ENCODE measurements at regions not wholly inside any gene's neighbourhood (a gene's known extent, or its start where the extent isn't known, plus 50 kb on each side); places are given as distances from the start of the nearest gene placed in this dataset.

GRCh38 chr14:84523746-84524145, 1006.2 kb upstream of the FLRT2 start:
- in situ Hi-C loops (cut with HindIII; ENCODE audit: low pct_unique_long_range_greater_than_20kb, low sequenced_read_pairs) (no loop called here), intact Hi-C loops (cut with micrococcal nuclease; ENCODE audit: unreplicated experiment) (no loop called here)
- Histone ChIP-seq H3K27me3 (ENCODE audit: control insufficient read depth, insufficient read depth, low read length) (no peaks in the 10 kb centered on the region), H3K27ac (ENCODE audit: low read length) (no peak overlapping the region), H3K9me3 (ENCODE audit: control insufficient read depth, insufficient read depth, low read depth, low read length) (no peaks in the 10 kb centered on the region), H3K4me3 (ENCODE audit: low read depth in 2 of 2, low read length in 2 of 2) (no peak overlapping the region), H3K36me3 (ENCODE audit: control insufficient read depth, insufficient read depth, low read length) (no peaks in the 10 kb centered on the region), H3K4me1 (ENCODE audit: control insufficient read depth, insufficient read depth, low read length) (no peaks in the 10 kb centered on the region)
- ATAC-seq (no peak), DNase-seq (ENCODE audit: low read depth, low spot score) (no peak)
- TF ChIP-seq POLR2AphosphoS5 (IDR thresholded peaks at IDR 0.05; ENCODE audit: low read depth, low read length) (no peak), SIN3A (IDR thresholded peaks at IDR 0.05; ENCODE audit: borderline replicate concordance, insufficient read depth, low read depth, low read length) (no peak), TCF7L2 (IDR thresholded peaks at IDR 0.05; ENCODE audit: low read depth, low read length) (no peak), CTCF (IDR thresholded peaks at IDR 0.05) (no peak)
- TF ChIP-seq, protein P1, sequence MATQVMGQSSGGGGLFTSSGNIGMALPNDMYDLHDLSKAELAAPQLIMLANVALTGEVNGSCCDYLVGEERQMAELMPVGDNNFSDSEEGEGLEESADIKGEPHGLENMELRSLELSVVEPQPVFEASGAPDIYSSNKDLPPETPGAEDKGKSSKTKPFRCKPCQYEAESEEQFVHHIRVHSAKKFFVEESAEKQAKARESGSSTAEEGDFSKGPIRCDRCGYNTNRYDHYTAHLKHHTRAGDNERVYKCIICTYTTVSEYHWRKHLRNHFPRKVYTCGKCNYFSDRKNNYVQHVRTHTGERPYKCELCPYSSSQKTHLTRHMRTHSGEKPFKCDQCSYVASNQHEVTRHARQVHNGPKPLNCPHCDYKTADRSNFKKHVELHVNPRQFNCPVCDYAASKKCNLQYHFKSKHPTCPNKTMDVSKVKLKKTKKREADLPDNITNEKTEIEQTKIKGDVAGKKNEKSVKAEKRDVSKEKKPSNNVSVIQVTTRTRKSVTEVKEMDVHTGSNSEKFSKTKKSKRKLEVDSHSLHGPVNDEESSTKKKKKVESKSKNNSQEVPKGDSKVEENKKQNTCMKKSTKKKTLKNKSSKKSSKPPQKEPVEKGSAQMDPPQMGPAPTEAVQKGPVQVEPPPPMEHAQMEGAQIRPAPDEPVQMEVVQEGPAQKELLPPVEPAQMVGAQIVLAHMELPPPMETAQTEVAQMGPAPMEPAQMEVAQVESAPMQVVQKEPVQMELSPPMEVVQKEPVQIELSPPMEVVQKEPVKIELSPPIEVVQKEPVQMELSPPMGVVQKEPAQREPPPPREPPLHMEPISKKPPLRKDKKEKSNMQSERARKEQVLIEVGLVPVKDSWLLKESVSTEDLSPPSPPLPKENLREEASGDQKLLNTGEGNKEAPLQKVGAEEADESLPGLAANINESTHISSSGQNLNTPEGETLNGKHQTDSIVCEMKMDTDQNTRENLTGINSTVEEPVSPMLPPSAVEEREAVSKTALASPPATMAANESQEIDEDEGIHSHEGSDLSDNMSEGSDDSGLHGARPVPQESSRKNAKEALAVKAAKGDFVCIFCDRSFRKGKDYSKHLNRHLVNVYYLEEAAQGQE (IDR thresholded peaks at IDR 0.05; ENCODE audit: insufficient read depth in 1 of 2, low read depth in 2 of 2, low read length in 1 of 2): no peak
- no TSS peak for BruUV-seq (replicated peaks)
- ChIA-PET CTCF (no interaction called here), POLR2A (no interaction called here)

- TF ChIP-seq TCF7L2 (IDR thresholded peaks at IDR 0.05; ENCODE audit: low read depth, low read length): no peak
- TF ChIP-seq CTCF (IDR thresholded peaks at IDR 0.05): no peak
- TF ChIP-seq POLR2AphosphoS5 (IDR thresholded peaks at IDR 0.05; ENCODE audit: low read depth, low read length): no peak
- TF ChIP-seq, protein P1 (IDR thresholded peaks at IDR 0.05; ENCODE audit: insufficient read depth in 1 of 2, low read depth in 2 of 2, low read length in 1 of 2): no peak
- TF ChIP-seq SIN3A (IDR thresholded peaks at IDR 0.05; ENCODE audit: borderline replicate concordance, insufficient read depth, low read depth, low read length): no peak
- in situ Hi-C loops (cut with HindIII; ENCODE audit: low pct_unique_long_range_greater_than_20kb, low sequenced_read_pairs) (no loop called here), intact Hi-C loops (cut with micrococcal nuclease; ENCODE audit: unreplicated experiment) (no loop called here)
- Histone ChIP-seq H3K27me3 (ENCODE audit: control insufficient read depth, insufficient read depth, low read length) (no peaks in the 10 kb centered on the region), H3K36me3 (ENCODE audit: control insufficient read depth, insufficient read depth, low read length) (no peaks in the 10 kb centered on the region), H3K9me3 (ENCODE audit: control insufficient read depth, insufficient read depth, low read depth, low read length) (no peaks in the 10 kb centered on the region), H3K27ac (ENCODE audit: low read length) (no peak overlapping the region), H3K4me3 (ENCODE audit: low read depth in 2 of 2, low read length in 2 of 2) (no peak overlapping the region), H3K4me1 (ENCODE audit: control insufficient read depth, insufficient read depth, low read length) (no peaks in the 10 kb centered on the region)
- ChIA-PET POLR2A (no interaction called here), CTCF (no interaction called here)
- BruUV-seq (replicated peaks): no TSS peak
- ATAC-seq (no peak), DNase-seq (ENCODE audit: low read depth, low spot score) (no peak)
Measured at GRCh38 chr14:84527706-84528105, 1002.2 kb upstream of the FLRT2 start.
